Upper lobe of left lung (tissue), 6 donors: ENCODE measurements at regions not wholly inside any gene's neighbourhood (a gene's known extent, or its start where the extent isn't known, plus 50 kb on each side); places are given as distances from the start of the nearest gene placed in this dataset.
A peak's percentile ranks its signal among the peaks of the same experiment; 100 is the strongest.

Source experiments
- ATAC-seq, 2 donors: fragments of 200-7000 bp; cut with Tn5 transposase; one replicate each; pipeline ENCODE4 v1.9.1; 2022; ENCODE audit warnings: mild to moderate bottlenecking in 2 of 2, moderate library complexity in 2 of 2; ENCODE audit not compliant: low FRiP score in 2 of 2
- DNase-seq, 2 donors: peaks; one replicate each; pipeline ENCODE4 v3.0.0-alpha.2; 2019 to 2020
- H3K27ac ChIP-seq, 4 donors: fragments of 200-600 bp; sonication (generic); one replicate each; pipeline ENCODE4 v1.5.1; 2016 to 2019
- H3K27me3 ChIP-seq, 4 donors: fragments of 200-600 bp; sonication (generic); one replicate each; pipeline ENCODE4 v1.5.1; 2017 to 2019
- H3K36me3 ChIP-seq, 4 donors: fragments of 200-600 bp; sonication (generic); one replicate each; pipeline ENCODE4 v1.5.1; 2016 to 2019
- H3K4me1 ChIP-seq, 4 donors: fragments of 200-600 bp; sonication (generic); one replicate each; pipeline ENCODE4 v1.5.1; 2018 to 2019
- H3K4me3 ChIP-seq, 4 donors: fragments of 200-600 bp; sonication (generic); one replicate each; pipeline ENCODE4 v1.5.1; 2017 to 2019; ENCODE audit warnings: mild to moderate bottlenecking in 2 of 4, moderate library complexity in 1 of 4
- H3K9me3 ChIP-seq, 4 donors: fragments of 200-600 bp; sonication (generic); one replicate each; pipeline ENCODE4 v1.5.1; 2018 to 2019
- EP300 ChIP-seq, 4 donors: sonication (generic); formaldehyde crosslinking; IDR thresholded peaks; one replicate each; pipeline ENCODE4 v1.5.1; 2017; ENCODE audit warnings: antibody characterized with exemption in 4 of 4, control low read depth in 2 of 4
- POLR2A ChIP-seq, 4 donors: fragments of 450-650 bp; IDR thresholded peaks; one replicate each; pipeline ENCODE4 v1.5.1; 2016 to 2017; ENCODE audit warnings: antibody characterized with exemption in 4 of 4, mild to moderate bottlenecking in 2 of 4
- POLR2AphosphoS5 ChIP-seq, 2 donors: sonication (generic); formaldehyde crosslinking; IDR thresholded peaks; one replicate each; pipeline ENCODE4 v1.5.1; 2017; ENCODE audit warnings: antibody characterized with exemption in 2 of 2
- WGBS, 2 donors: methylation state at CpG; one replicate each; pipeline ENCODE4 v1.1.5; 2017 to 2018; 5-methylcytosine and 5-hydroxymethylcytosine counted together
- TF ChIP-seq, protein P1 (sequence below), 6 experiments: fragments of 450-650 bp in 4 of 6; fragments of 200-600 bp in 2 of 6; sonication (generic) in 2 of 6; IDR thresholded peaks; one replicate each; pipeline ENCODE4 v1.5.1; 2016 to 2019; ENCODE audit warnings: antibody characterized with exemption in 6 of 6
- donor health status: DM: no; HTN: no; CAD: no; lungs with moderate emphysema.
- donor health status: DM: no; HTN: yes; CAD: no; lungs with severe emphysema.

DNA sequence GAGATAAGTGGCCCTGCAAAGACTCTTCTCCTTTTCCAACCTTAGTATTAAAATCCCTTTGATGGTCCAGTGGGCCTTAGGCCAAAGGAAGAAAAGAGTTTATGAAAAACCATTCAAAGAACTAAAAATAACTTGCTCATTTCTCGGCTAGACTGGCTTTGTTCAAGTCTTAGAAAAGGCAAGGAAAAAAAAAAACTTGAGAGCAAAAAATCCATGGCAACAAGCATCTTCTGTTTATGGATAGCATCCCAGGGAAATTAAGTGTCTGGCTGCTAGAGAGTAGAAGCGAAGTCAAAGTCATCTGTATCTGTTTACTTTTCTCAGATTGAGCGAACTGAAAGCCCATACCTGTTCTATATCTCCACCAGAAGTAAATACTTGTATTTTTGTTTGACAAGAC, 129.6 kb downstream of the KCTD15 start:
- DNase-seq, result no peak
- WGBS, 2 donors, result 59 to 67% methylated on average over 3 of the region's 3 CpGs

DNA sequence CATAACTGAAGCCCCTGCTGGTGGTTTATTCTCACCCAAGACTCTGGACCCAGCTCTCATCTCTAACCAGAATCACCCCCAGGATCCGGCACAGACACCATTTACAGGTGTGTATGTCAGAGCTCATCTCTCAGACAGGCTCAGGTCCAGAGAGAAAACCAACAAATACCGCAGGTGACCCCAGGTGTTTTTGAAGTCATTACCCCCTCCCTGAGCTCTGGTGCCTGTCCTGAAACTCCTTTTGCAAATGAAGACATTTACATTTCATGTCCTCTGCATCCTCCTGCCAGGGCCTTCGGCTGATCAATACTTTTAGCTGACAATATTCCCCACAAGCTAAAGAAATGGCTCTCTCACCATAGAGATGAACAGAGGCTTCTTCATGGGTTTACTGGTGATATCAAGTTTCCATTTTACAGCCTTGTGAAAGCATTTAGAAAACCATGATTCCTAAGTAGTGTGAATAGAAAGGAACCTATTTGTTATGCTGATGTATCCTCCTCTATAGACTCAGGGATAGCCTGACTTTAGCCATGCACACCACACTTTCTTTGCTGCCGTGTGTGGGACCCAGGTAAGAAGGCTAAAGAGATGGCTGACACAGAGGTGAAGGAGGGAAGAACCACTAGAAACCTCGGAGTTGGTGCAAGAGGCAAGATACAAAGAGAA, 131.3 kb downstream of the KCTD15 start:
- 60 to 63% methylated on average over 5 of the region's 5 CpGs for WGBS, 2 donors
- no peaks in the 10 kb centered on the region for H3K36me3 ChIP-seq
- DNase-seq (no peak), ATAC-seq (no peak)
- no peak for TF ChIP-seq EP300 (IDR thresholded peaks at IDR 0.05)
- no peak for TF ChIP-seq POLR2A (IDR thresholded peaks at IDR 0.05)
- TF ChIP-seq, protein P1, sequence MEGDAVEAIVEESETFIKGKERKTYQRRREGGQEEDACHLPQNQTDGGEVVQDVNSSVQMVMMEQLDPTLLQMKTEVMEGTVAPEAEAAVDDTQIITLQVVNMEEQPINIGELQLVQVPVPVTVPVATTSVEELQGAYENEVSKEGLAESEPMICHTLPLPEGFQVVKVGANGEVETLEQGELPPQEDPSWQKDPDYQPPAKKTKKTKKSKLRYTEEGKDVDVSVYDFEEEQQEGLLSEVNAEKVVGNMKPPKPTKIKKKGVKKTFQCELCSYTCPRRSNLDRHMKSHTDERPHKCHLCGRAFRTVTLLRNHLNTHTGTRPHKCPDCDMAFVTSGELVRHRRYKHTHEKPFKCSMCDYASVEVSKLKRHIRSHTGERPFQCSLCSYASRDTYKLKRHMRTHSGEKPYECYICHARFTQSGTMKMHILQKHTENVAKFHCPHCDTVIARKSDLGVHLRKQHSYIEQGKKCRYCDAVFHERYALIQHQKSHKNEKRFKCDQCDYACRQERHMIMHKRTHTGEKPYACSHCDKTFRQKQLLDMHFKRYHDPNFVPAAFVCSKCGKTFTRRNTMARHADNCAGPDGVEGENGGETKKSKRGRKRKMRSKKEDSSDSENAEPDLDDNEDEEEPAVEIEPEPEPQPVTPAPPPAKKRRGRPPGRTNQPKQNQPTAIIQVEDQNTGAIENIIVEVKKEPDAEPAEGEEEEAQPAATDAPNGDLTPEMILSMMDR (IDR thresholded peaks at IDR 0.05), result no peak
- no peak for TF ChIP-seq POLR2AphosphoS5 (IDR thresholded peaks at IDR 0.05)
- no peaks in the 10 kb centered on the region for H3K9me3 ChIP-seq
- no peak overlapping the region for H3K27ac ChIP-seq
- no peaks in the 10 kb centered on the region for H3K4me1 ChIP-seq
- H3K27me3 ChIP-seq, result no peaks in the 10 kb centered on the region
- no peak overlapping the region for H3K4me3 ChIP-seq

More for the DNA sequence above, 129.6 kb downstream of the KCTD15 start:
- Histone ChIP-seq H3K36me3 (no peaks in the 10 kb centered on the region), H3K27ac (no peak overlapping the region), H3K27me3 (no peaks in the 10 kb centered on the region), H3K4me1 (no peaks in the 10 kb centered on the region), H3K9me3 (no peaks in the 10 kb centered on the region), H3K4me3 (no peak overlapping the region)
- TF ChIP-seq POLR2A (IDR thresholded peaks at IDR 0.05) (no peak), EP300 (IDR thresholded peaks at IDR 0.05) (no peak), POLR2AphosphoS5 (IDR thresholded peaks at IDR 0.05) (no peak)
- TF ChIP-seq, protein P1 (IDR thresholded peaks at IDR 0.05), result no peak
- no peak for ATAC-seq

DNA sequence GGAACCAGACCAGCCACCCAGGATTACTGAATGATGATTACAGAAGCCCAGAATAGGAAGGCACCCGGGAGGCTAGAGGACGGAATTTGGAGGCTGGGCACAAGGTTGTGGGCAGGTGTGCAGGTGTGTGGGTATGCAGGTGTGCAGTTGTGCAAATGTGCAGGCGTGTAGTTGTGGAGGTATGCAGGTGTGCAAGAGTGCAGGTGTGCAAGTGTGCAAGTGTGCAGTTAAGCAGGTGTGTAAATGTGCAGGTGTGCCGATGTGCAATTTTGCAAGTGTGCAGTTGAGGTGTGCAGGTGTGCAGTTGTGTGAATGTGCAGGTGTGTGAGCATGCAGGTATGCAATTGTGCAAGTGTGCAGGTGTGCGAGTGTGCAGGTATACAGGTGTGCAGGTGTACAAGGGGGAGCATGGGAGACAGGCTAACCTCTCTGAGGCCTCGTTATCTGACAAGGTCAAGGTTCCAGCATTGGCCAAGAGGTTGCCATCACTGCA, 131.8 kb downstream of the KCTD15 start:
- Histone ChIP-seq H3K36me3 (no peaks in the 10 kb centered on the region), H3K27ac (no peak overlapping the region), H3K27me3 (no peaks in the 10 kb centered on the region), H3K4me3 (no peak overlapping the region), H3K4me1 (no peaks in the 10 kb centered on the region), H3K9me3 (peaks cover 0 to under 1% (median 0%) of the 10 kb centered on the region in 4 donors)
- TF ChIP-seq POLR2AphosphoS5 (IDR thresholded peaks at IDR 0.05) (no peak), EP300 (IDR thresholded peaks at IDR 0.05) (no peak), POLR2A (IDR thresholded peaks at IDR 0.05) (no peak)
- TF ChIP-seq, protein P1 (IDR thresholded peaks at IDR 0.05), result no peak
- DNase-seq (no peak), ATAC-seq (peak in 1 of 2 donors; percentile 52)
- 85 to 89% methylated on average over 6 of the region's 6 CpGs for WGBS, 2 donors

- no peaks in the 10 kb centered on the region for H3K27me3 ChIP-seq
- no peaks in the 10 kb centered on the region for H3K36me3 ChIP-seq
- TF ChIP-seq POLR2AphosphoS5 (IDR thresholded peaks at IDR 0.05), result no peak
- TF ChIP-seq POLR2A (IDR thresholded peaks at IDR 0.05), result no peak
- no peak for TF ChIP-seq EP300 (IDR thresholded peaks at IDR 0.05)
- TF ChIP-seq, protein P1 (IDR thresholded peaks at IDR 0.05), result no peak
- H3K4me1 ChIP-seq, result peaks cover 0 to 4% (median 1%) of the 10 kb centered on the region in 4 donors
- H3K4me3 ChIP-seq, result no peak overlapping the region
- WGBS, 2 donors, result 79 to 85% methylated on average over 2 of the region's 2 CpGs
- H3K9me3 ChIP-seq, result peaks cover 0 to 16% (median 7%) of the 10 kb centered on the region in 4 donors
- DNase-seq (no peak), ATAC-seq (no peak)
- H3K27ac ChIP-seq, result no peak overlapping the region
These were observed 137.3 kb downstream of the KCTD15 start for GRCh38 chr19:33933931-33934330.

DNA sequence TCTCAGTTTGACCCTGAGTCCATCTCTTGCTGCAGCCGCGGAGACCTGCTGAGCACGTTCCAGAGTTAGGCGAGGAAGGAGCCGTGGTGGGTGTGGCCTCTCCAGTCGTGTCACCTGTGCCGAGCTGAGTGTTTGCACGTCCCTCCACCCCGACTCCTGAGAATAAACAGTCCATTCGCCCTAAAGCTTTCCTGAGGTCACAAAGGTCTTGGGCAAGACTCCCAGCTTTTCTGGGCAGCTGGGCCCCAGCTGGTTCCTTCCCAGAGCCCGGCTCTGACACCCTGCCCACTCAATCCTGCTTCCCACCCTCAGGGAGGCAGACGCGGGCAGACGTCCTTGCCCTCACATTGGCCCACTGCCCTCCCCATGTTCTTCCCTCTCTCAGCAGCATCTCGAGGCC, 142.2 kb downstream of the KCTD15 start:
- Histone ChIP-seq H3K9me3 (peaks cover 0 to 13% (median 5%) of the 10 kb centered on the region in 4 donors), H3K4me3 (no peak overlapping the region), H3K4me1 (peaks cover 0 to 8% (median 3%) of the 10 kb centered on the region in 4 donors), H3K27me3 (no peaks in the 10 kb centered on the region), H3K27ac (no peak overlapping the region), H3K36me3 (no peaks in the 10 kb centered on the region)
- TF ChIP-seq POLR2A (IDR thresholded peaks at IDR 0.05), result no peak
- TF ChIP-seq POLR2AphosphoS5 (IDR thresholded peaks at IDR 0.05), result no peak
- WGBS, 2 donors, result 34 to 45% methylated on average over 7 to 15 of the region's 15 CpGs
- DNase-seq (peak in 1 of 2 donors; percentile 69), ATAC-seq (no peak)
